Memory B cell (primary cell): ENCODE measurements at regions not wholly inside any gene's neighbourhood (a gene's known extent, or its start where the extent isn't known, plus 50 kb on each side); places are given as distances from the start of the nearest gene placed in this dataset.

Experiments used
- ATAC-seq: fragments of 150-1000 bp; cut with Tn5 transposase; 2 replicates; pipeline ENCODE4 v1.10.0; 2021; ENCODE audit warnings: low read depth, mild to moderate bottlenecking, moderate library complexity
- DNase-seq, 2 donors: peaks; one replicate each; pipeline ENCODE4 v3.0.0; 2022; ENCODE audit warnings: low spot score in 2 of 2
- H3K27ac Mint-ChIP-seq: one replicate; pipeline ENCODE4 v1.8.0; 2022; ENCODE audit warnings: mild to moderate bottlenecking, moderate library complexity, mixed read lengths
- H3K27me3 Mint-ChIP-seq: one replicate; pipeline ENCODE4 v1.8.0; 2022; ENCODE audit warnings: mixed read lengths
- H3K36me3 Mint-ChIP-seq: one replicate; pipeline ENCODE4 v1.8.0; 2022; ENCODE audit warnings: mild to moderate bottlenecking, mixed read lengths
- H3K4me1 Mint-ChIP-seq: one replicate; pipeline ENCODE4 v1.8.0; 2022; ENCODE audit warnings: mixed read lengths
- H3K4me3 Mint-ChIP-seq: one replicate; pipeline ENCODE4 v1.8.0; 2022; ENCODE audit warnings: mild to moderate bottlenecking, moderate library complexity, mixed read lengths
- H3K9me3 Mint-ChIP-seq: one replicate; pipeline ENCODE4 v1.8.0; 2022; ENCODE audit warnings: mixed read lengths

DNA sequence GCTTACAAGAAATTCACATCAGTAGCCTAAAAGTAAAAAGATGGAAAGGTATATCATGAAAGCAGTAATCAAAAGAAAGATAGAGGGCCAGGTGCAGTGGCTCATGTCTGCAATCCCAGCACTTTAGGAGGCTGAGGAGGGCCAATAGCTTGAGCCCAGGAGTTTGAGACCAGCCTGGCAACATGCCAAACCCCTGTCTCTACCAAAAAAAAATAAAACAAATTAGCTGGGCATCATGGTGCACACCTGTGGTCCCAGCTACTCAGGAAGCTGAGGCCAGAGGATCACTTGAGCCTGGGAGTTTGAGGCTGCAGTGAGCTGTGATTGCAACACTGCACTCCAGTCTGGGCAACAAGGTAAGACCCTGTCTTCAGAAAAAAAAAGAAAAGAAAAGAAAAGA, 55.5 kb downstream of the GSPT2 start:
- Mint-ChIP-seq H3K9me3 (no peaks in the 10 kb centered on the region), H3K4me3 (no peak overlapping the region), H3K4me1 (peaks cover 6% of the 10 kb centered on the region), H3K27me3 (peaks cover 1% of the 10 kb centered on the region), H3K27ac (no peak overlapping the region), H3K36me3 (no peaks in the 10 kb centered on the region)
- ATAC-seq (no peak), DNase-seq (no peak)

- H3K9me3 Mint-ChIP-seq, result no peaks in the 10 kb centered on the region
These were observed 59.9 kb downstream of the GSPT2 start for GRCh38 chrX:51802917-51803688.

GRCh38 chrX:51803833-51804232, 60.6 kb downstream of the GSPT2 start:
- no peak overlapping the region for H3K27ac Mint-ChIP-seq

More at GRCh38 chrX:51802917-51803688, 59.9 kb downstream of the GSPT2 start:
- peaks cover 15% of the 10 kb centered on the region for H3K4me1 Mint-ChIP-seq
- ATAC-seq (peak; percentile 84), DNase-seq (peak; percentile 18 to 34)
- H3K27me3 Mint-ChIP-seq, result no peaks in the 10 kb centered on the region
- H3K4me3 Mint-ChIP-seq, result peak overlapping the region; percentile 94
- H3K27ac Mint-ChIP-seq, result peak overlapping the region; percentile 89
- peaks cover 9% of the 10 kb centered on the region for H3K36me3 Mint-ChIP-seq

DNA sequence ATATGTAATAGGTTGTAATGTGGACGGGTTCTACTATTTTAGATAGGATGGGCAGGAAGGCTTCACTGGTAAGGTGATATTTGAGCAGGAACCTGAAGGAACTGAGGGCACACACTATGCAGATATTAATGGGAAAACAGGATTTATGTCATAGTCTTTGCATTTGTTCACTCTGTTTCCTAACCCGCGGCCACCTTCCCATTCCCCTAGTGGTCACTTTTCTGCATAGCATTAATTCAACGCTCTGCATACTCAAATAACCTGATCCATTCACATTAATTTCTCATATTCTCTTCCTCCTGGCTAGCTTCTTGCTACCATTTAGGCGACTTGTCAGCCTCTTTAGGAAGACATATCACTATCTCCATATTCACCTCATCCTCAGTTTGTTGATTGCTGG, 61.5 kb downstream of the GSPT2 start:
- no peak overlapping the region for H3K27ac Mint-ChIP-seq
- no peaks in the 10 kb centered on the region for H3K9me3 Mint-ChIP-seq
- ATAC-seq, result no peak
- H3K4me1 Mint-ChIP-seq, result peaks cover 15% of the 10 kb centered on the region
- no peak for DNase-seq
- H3K27me3 Mint-ChIP-seq, result no peaks in the 10 kb centered on the region
- no peak overlapping the region for H3K4me3 Mint-ChIP-seq
- peaks cover 11% of the 10 kb centered on the region for H3K36me3 Mint-ChIP-seq

More at GRCh38 chrX:51803833-51804232, 60.6 kb downstream of the GSPT2 start:
- no peak for ATAC-seq
- peaks cover 15% of the 10 kb centered on the region for H3K4me1 Mint-ChIP-seq
- no peaks in the 10 kb centered on the region for H3K9me3 Mint-ChIP-seq
- DNase-seq, result no peak
- peak overlapping the region; percentile 21 for H3K4me3 Mint-ChIP-seq
- H3K27me3 Mint-ChIP-seq, result no peaks in the 10 kb centered on the region
- peaks cover 11% of the 10 kb centered on the region for H3K36me3 Mint-ChIP-seq

GRCh38 chrX:51813886-51814460, 70.7 kb downstream of the GSPT2 start:
- H3K9me3 Mint-ChIP-seq, result no peaks in the 10 kb centered on the region
- ATAC-seq (no peak), DNase-seq (no peak)
- H3K27ac Mint-ChIP-seq, result no peak overlapping the region
- H3K36me3 Mint-ChIP-seq, result peaks cover 12% of the 10 kb centered on the region
- H3K27me3 Mint-ChIP-seq, result no peaks in the 10 kb centered on the region
- peaks cover 9% of the 10 kb centered on the region for H3K4me1 Mint-ChIP-seq
- H3K4me3 Mint-ChIP-seq, result no peak overlapping the region

DNA sequence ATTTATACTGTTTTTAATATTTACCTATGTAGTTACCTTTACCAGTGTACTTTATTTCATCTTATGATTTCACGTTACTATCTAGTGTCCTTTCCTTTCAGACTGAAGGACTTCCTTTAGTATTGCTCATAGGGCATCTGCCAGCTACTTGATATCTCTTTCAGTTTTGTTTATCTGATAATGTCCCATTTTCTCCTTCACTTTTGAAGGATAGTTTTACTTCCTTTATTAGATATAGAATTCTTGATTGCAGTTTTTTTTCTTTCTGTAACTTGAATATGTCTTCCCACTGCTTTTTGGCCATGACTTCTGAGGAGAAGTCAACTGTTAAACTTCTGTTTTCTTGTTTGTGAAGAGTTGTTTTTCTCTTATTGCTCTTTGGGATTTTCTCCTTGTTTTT, 69.4 kb upstream of the MAGED1 start:
- H3K4me1 Mint-ChIP-seq, result peaks cover 36% of the 10 kb centered on the region
- ATAC-seq (no peak), DNase-seq (no peak)
- H3K4me3 Mint-ChIP-seq, result no peak overlapping the region
- H3K9me3 Mint-ChIP-seq, result no peaks in the 10 kb centered on the region
- no peaks in the 10 kb centered on the region for H3K27me3 Mint-ChIP-seq
- H3K27ac Mint-ChIP-seq, result no peak overlapping the region
- peaks cover 14% of the 10 kb centered on the region for H3K36me3 Mint-ChIP-seq

DNA sequence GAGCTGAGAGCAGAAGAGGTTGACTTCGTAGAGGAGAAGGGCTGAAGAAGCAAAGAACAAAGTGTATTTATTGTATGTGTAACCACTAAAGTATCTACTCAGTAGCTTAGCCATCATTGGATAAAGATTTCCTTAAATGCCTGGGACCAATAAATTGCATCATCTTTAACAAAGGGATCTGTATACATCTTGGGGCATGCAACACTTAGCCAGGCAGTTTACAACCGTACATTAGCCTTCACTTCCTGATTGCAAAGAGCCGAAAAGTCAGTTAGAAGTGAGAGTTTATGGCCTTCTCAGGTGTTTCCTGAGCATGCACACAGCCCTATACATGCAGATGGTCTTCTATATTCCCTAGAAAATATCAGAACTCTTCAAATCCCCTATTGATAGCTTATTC, 68.0 kb upstream of the MAGED1 start:
- H3K4me1 Mint-ChIP-seq, result peaks cover 36% of the 10 kb centered on the region

DNA sequence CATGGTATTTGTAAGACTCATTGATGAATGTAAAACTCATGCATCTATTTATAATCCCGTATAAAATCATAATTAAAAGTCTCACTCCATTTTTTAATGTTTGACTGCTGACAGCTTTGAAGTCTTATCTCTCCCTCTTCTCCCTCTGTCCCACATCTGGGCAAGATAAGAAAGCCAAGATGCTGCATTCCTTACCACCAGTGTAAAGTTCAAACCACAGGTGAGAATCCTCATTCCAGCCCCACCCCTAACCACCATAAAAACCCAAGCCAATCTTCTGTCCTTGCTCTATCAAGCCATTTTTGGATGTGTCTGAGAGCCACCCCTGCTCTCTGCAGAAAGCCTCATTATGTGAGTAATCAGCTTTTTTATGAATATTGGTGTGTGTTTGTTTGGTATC, 59.3 kb upstream of the MAGED1 start:
- Mint-ChIP-seq H3K4me1 (peaks cover 7% of the 10 kb centered on the region), H3K9me3 (no peaks in the 10 kb centered on the region), H3K27me3 (no peaks in the 10 kb centered on the region), H3K36me3 (peaks cover 14% of the 10 kb centered on the region), H3K4me3 (no peak overlapping the region), H3K27ac (no peak overlapping the region)
- ATAC-seq (no peak), DNase-seq (no peak)

More for the DNA sequence above, 68.0 kb upstream of the MAGED1 start:
- DNase-seq (no peak), ATAC-seq (no peak)
- Mint-ChIP-seq H3K9me3 (no peaks in the 10 kb centered on the region), H3K36me3 (peaks cover 17% of the 10 kb centered on the region), H3K4me3 (no peak overlapping the region), H3K27ac (peak overlapping the region; percentile 63), H3K27me3 (no peaks in the 10 kb centered on the region)

GRCh38 chrX:51836823-51837222, 56.6 kb upstream of the MAGED1 start:
- Mint-ChIP-seq H3K9me3 (no peaks in the 10 kb centered on the region), H3K4me1 (peaks cover 7% of the 10 kb centered on the region), H3K27me3 (no peaks in the 10 kb centered on the region), H3K36me3 (peaks cover 12% of the 10 kb centered on the region), H3K27ac (no peak overlapping the region), H3K4me3 (no peak overlapping the region)
- ATAC-seq, result no peak
- no peak for DNase-seq

DNA sequence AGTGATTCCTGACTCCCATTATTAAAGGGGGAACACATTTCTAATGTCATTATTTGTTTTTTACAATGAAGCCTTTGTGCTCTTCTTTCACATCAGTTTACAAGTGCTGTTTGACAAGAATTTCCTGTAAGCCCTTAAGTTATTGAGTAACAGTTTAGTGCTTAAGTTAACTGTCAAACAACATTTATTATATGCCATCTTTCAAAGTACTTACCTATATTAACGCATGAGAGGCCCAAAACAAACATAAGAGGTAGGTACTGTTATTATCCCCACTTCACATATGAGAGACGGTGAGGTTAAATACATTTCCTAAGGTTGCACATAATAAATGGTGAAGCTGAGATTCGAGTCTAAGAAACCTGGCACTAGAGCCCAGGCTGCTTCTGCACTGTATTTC, 56.0 kb upstream of the MAGED1 start:
- Mint-ChIP-seq H3K9me3 (no peaks in the 10 kb centered on the region), H3K27ac (no peak overlapping the region), H3K36me3 (peaks cover 9% of the 10 kb centered on the region), H3K4me3 (no peak overlapping the region), H3K27me3 (no peaks in the 10 kb centered on the region), H3K4me1 (peaks cover 4% of the 10 kb centered on the region)
- DNase-seq (no peak), ATAC-seq (no peak)

DNA sequence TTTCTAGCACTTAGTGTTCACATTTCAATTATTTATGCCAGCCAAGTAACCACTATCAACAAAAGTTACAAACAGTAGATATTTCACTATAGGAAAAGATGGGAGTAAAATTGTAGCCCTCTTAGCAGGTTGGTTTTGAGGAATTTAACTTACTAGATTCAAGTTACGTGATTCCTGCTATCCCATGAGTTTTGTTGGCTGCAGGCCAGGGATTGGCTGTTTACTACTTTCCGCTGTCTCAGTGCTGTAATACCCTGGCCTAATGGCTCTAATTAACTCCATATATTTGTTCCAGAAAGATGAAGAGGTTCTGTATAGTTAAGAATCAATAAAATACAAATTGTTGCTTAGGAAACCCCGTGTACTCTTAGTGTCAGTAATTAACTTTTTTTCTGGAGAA, 55.5 kb upstream of the MAGED1 start:
- Mint-ChIP-seq H3K27me3 (no peaks in the 10 kb centered on the region), H3K4me1 (peaks cover 3% of the 10 kb centered on the region)

More for the DNA sequence above, 55.5 kb upstream of the MAGED1 start:
- no peaks in the 10 kb centered on the region for H3K9me3 Mint-ChIP-seq
- H3K27ac Mint-ChIP-seq, result no peak overlapping the region
- DNase-seq, result no peak
- peaks cover 7% of the 10 kb centered on the region for H3K36me3 Mint-ChIP-seq
- no peak overlapping the region for H3K4me3 Mint-ChIP-seq
- ATAC-seq, result no peak
